ENCODE measurements at regions not wholly inside any gene's neighbourhood (a gene's known extent, or its start where the extent isn't known, plus 50 kb on each side); places are given as distances from the start of the nearest gene placed in this dataset.
"Not testable (repeated sequence)": the region's sequence is repeated elsewhere in the genome, so short reads cannot be mapped to it uniquely, and the experiment has no call there.

GRCh38 chr7:106543221-106543757, 117.7 kb downstream of the CCDC71L start:
- DNase-seq: no peak
- ATAC-seq: no peak
- Mint-ChIP-seq H3K36me3 (no peaks in the 10 kb centered on the region), H3K4me1 (peaks cover 10% of the 10 kb centered on the region), H3K9me3 (ENCODE audit: low read depth) (no peaks in the 10 kb centered on the region), H3K4me3 (no peak overlapping the region), H3K27ac (no peak overlapping the region), H3K27me3 (peaks cover 6% of the 10 kb centered on the region)
- CTCF ChIA-PET: interaction anchor here (0.6 to 1.8 kb wide), 19 partner anchors 55 to 397 kb away, joined by 3 to 10 read pairs (median 4); no protein-coding TSS in a partner anchor

GRCh38 chr7:106542550-106543220, 118.3 kb downstream of the CCDC71L start:
- H3K4me1 Mint-ChIP-seq: peaks cover 10% of the 10 kb centered on the region
- peaks cover 6% of the 10 kb centered on the region for H3K27me3 Mint-ChIP-seq
- H3K27ac Mint-ChIP-seq: no peak overlapping the region
- H3K9me3 Mint-ChIP-seq (ENCODE audit: low read depth): no peaks in the 10 kb centered on the region
- no peak overlapping the region for H3K4me3 Mint-ChIP-seq
- no peaks in the 10 kb centered on the region for H3K36me3 Mint-ChIP-seq
- peak; percentile 53 for DNase-seq
- CTCF ChIA-PET: interaction anchor here (0.6 to 1.8 kb wide), 18 partner anchors 56 to 396 kb away, joined by 3 to 10 read pairs (median 4); no protein-coding TSS in a partner anchor
- peak; percentile 64 for ATAC-seq

- H3K4me3 Mint-ChIP-seq: no peak overlapping the region
- no peaks in the 10 kb centered on the region for H3K36me3 Mint-ChIP-seq
Measured at GRCh38 chr7:106538638-106539037, 122.3 kb downstream of the CCDC71L start.

GRCh38 chr7:106537119-106537518, 123.8 kb downstream of the CCDC71L start:
- Mint-ChIP-seq H3K4me1 (peaks cover 3% of the 10 kb centered on the region), H3K27ac (no peak overlapping the region), H3K36me3 (no peaks in the 10 kb centered on the region), H3K4me3 (no peak overlapping the region), H3K27me3 (peaks cover 4% of the 10 kb centered on the region), H3K9me3 (ENCODE audit: low read depth) (no peaks in the 10 kb centered on the region)
- ATAC-seq (no peak), DNase-seq (no peak)
- CTCF ChIA-PET: no interaction called here

More at GRCh38 chr7:106538638-106539037, 122.3 kb downstream of the CCDC71L start:
- no peaks in the 10 kb centered on the region for H3K9me3 Mint-ChIP-seq (ENCODE audit: low read depth)
- no peak for DNase-seq
- no peak overlapping the region for H3K27ac Mint-ChIP-seq
- H3K4me1 Mint-ChIP-seq: peaks cover 7% of the 10 kb centered on the region
- peaks cover 4% of the 10 kb centered on the region for H3K27me3 Mint-ChIP-seq
- CTCF ChIA-PET: no interaction called here
- ATAC-seq: no peak

- peaks cover 2% of the 10 kb centered on the region for H3K27me3 Mint-ChIP-seq
- CTCF ChIA-PET: no interaction called here
- H3K4me1 Mint-ChIP-seq: peaks cover 3% of the 10 kb centered on the region
- no peak for DNase-seq
- no peaks in the 10 kb centered on the region for H3K9me3 Mint-ChIP-seq (ENCODE audit: low read depth)
- H3K4me3 Mint-ChIP-seq: no peak overlapping the region
- no peak for ATAC-seq
- H3K27ac Mint-ChIP-seq: no peak overlapping the region
- no peaks in the 10 kb centered on the region for H3K36me3 Mint-ChIP-seq
Measured at GRCh38 chr7:106536079-106536478, 124.9 kb downstream of the CCDC71L start.

GRCh38 chr7:106535234-106535932, 125.6 kb downstream of the CCDC71L start:
- peaks cover 2% of the 10 kb centered on the region for H3K27me3 Mint-ChIP-seq
- no peak for ATAC-seq

GRCh38 chr7:106534271-106534846, 126.6 kb downstream of the CCDC71L start:
- H3K4me1 Mint-ChIP-seq: peaks cover 3% of the 10 kb centered on the region
- no peak overlapping the region for H3K27ac Mint-ChIP-seq
- H3K9me3 Mint-ChIP-seq (ENCODE audit: low read depth): no peaks in the 10 kb centered on the region
- no peaks in the 10 kb centered on the region for H3K36me3 Mint-ChIP-seq
- CTCF ChIA-PET: no interaction called here
- no peak for DNase-seq
- H3K27me3 Mint-ChIP-seq: peaks cover 2% of the 10 kb centered on the region
- ATAC-seq: no peak
- H3K4me3 Mint-ChIP-seq: no peak overlapping the region

More at GRCh38 chr7:106535234-106535932, 125.6 kb downstream of the CCDC71L start:
- Mint-ChIP-seq H3K27ac (no peak overlapping the region), H3K36me3 (no peaks in the 10 kb centered on the region), H3K9me3 (ENCODE audit: low read depth) (no peaks in the 10 kb centered on the region), H3K4me3 (no peak overlapping the region), H3K4me1 (peaks cover 3% of the 10 kb centered on the region)
- no peak for DNase-seq
- CTCF ChIA-PET: no interaction called here

GRCh38 chr7:106530183-106530582, 130.8 kb downstream of the CCDC71L start:
- H3K4me1 Mint-ChIP-seq; H3K27me3 Mint-ChIP-seq; H3K9me3 Mint-ChIP-seq (ENCODE audit: low read depth); H3K36me3 Mint-ChIP-seq; DNase-seq; H3K4me3 Mint-ChIP-seq; H3K27ac Mint-ChIP-seq; ATAC-seq; CTCF ChIA-PET: not testable (repeated sequence)

GRCh38 chr7:106526617-106527016, 134.3 kb downstream of the CCDC71L start:
- ATAC-seq, H3K27ac Mint-ChIP-seq, DNase-seq: not testable (repeated sequence)

GRCh38 chr7:106524690-106525059, 136.3 kb downstream of the CCDC71L start:
- no peaks in the 10 kb centered on the region for H3K9me3 Mint-ChIP-seq (ENCODE audit: low read depth)
- H3K27ac Mint-ChIP-seq: no peak overlapping the region
- CTCF ChIA-PET: interaction anchor here (1.2 kb wide), 1 partner anchor 12 kb away, joined by 3 read pairs; no protein-coding TSS in a partner anchor

More at GRCh38 chr7:106526617-106527016, 134.3 kb downstream of the CCDC71L start:
- H3K27me3 Mint-ChIP-seq; H3K4me3 Mint-ChIP-seq; H3K36me3 Mint-ChIP-seq; H3K9me3 Mint-ChIP-seq (ENCODE audit: low read depth); CTCF ChIA-PET; H3K4me1 Mint-ChIP-seq: not testable (repeated sequence)

GRCh38 chr7:106523482-106523881, 137.5 kb downstream of the CCDC71L start:
- CTCF ChIA-PET: interaction anchor here (1.2 kb wide), 1 partner anchor 10 kb away, joined by 3 read pairs; no protein-coding TSS in a partner anchor

More at GRCh38 chr7:106524690-106525059, 136.3 kb downstream of the CCDC71L start:
- no peak for ATAC-seq
- Mint-ChIP-seq H3K4me3 (no peak overlapping the region), H3K27me3 (peaks cover 14% of the 10 kb centered on the region), H3K4me1 (no peaks in the 10 kb centered on the region), H3K36me3 (no peaks in the 10 kb centered on the region)
- DNase-seq: no peak

GRCh38 chr7:106522696-106523095, 138.3 kb downstream of the CCDC71L start:
- Mint-ChIP-seq H3K27me3 (peaks cover 30% of the 10 kb centered on the region), H3K4me3 (no peak overlapping the region), H3K27ac (no peak overlapping the region), H3K36me3 (no peaks in the 10 kb centered on the region), H3K4me1 (no peaks in the 10 kb centered on the region), H3K9me3 (ENCODE audit: low read depth) (no peaks in the 10 kb centered on the region)
- CTCF ChIA-PET: no interaction called here
- ATAC-seq (no peak), DNase-seq (no peak)

More at GRCh38 chr7:106523482-106523881, 137.5 kb downstream of the CCDC71L start:
- Mint-ChIP-seq H3K4me3 (no peak overlapping the region), H3K9me3 (ENCODE audit: low read depth) (no peaks in the 10 kb centered on the region), H3K36me3 (no peaks in the 10 kb centered on the region), H3K27ac (no peak overlapping the region), H3K27me3 (peaks cover 24% of the 10 kb centered on the region), H3K4me1 (no peaks in the 10 kb centered on the region)
- DNase-seq: no peak
- no peak for ATAC-seq

GRCh38 chr7:106521541-106521940, 139.4 kb downstream of the CCDC71L start:
- peaks cover 38% of the 10 kb centered on the region for H3K27me3 Mint-ChIP-seq
- no peak overlapping the region for H3K27ac Mint-ChIP-seq
- CTCF ChIA-PET: no interaction called here
- DNase-seq (no peak), ATAC-seq (no peak)
- no peaks in the 10 kb centered on the region for H3K36me3 Mint-ChIP-seq
- no peak overlapping the region for H3K4me3 Mint-ChIP-seq
- H3K9me3 Mint-ChIP-seq (ENCODE audit: low read depth): no peaks in the 10 kb centered on the region
- H3K4me1 Mint-ChIP-seq: no peaks in the 10 kb centered on the region

Measured in activated CD8-positive, alpha-beta memory T cell treated with anti-CD3 and anti-CD28 coated beads, Interleukin-2, amount 10 ng/mL, durations not matched to agents 7 days and 5 days (primary cell).